Activated CD8-positive, alpha-beta memory T cell treated with anti-CD3 and anti-CD28 coated beads, Interleukin-2, amount 50 U/mL, for 1 hour (primary cell): ENCODE measurements at regions not wholly inside any gene's neighbourhood (a gene's known extent, or its start where the extent isn't known, plus 50 kb on each side); places are given as distances from the start of the nearest gene placed in this dataset.
"Not testable (repeated sequence)": the region's sequence is repeated elsewhere in the genome, so short reads cannot be mapped to it uniquely, and the experiment has no call there.

ENCODE experiments used
- DNase-seq: peaks from one replicate; pipeline ENCODE4 v3.0.0-alpha.2; 2020; ENCODE audit errors: extremely low read depth

DNA sequence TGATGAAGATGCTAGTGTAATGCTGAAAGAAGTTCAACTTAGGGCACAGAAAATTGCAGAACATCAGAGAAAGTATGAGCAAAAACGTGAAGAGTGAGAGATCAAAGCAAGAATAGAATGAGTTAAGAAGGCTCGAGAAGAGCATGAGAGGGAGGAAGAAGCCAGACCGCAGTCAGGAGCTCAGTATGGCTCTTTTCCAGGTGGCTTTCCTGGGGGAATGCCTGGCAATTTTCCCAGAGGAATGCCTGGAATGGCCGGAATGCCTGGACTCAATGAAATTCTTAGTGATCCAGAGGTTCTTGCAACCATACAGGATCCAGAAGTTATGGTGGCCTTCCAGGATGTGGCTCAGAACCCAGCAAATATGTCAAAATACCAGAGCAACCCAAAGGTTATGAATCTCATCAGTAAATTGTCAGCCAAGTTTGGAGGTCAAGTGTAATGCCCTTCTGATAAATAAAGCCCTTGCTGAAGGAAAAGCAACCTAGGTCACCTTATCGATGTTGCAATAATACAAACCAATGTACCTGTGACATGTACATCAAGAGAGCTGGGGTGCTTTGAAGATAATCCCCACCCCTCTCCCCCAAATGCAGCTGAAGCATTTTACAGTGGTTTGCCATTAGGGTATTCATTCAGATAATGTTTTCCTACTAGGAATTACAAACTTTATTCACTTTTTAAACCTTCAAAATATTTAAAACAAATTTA, 277.9 kb downstream of the LPIN1 start:
- not testable (repeated sequence) for DNase-seq

- DNase-seq: no peak
Observed at GRCh38 chr2:12027136-12027535, 280.7 kb downstream of the LPIN1 start.

- no peak for DNase-seq
Observed at GRCh38 chr2:12031866-12032265, 285.4 kb downstream of the LPIN1 start.

DNA sequence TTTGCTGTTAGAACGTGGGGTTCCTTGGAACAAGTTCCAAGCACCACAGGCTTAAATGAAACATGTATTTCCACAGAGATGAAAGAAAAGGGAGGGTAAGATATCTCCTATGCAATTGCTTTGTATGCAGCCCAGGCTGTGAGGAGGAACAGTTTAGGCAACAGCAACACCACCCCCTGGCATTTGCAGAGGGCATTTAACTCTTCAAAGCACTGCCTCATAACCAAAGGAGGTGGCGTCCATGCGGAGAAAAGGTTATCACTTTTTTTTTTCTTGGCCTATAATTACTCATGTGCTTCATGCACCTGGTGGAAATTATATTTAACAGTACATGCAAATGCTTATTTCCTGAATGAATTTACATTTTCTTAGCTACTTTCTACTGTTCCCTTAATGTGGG, 286.0 kb downstream of the LPIN1 start:
- no peak for DNase-seq

GRCh38 chr2:12032975-12033374, 286.5 kb downstream of the LPIN1 start:
- no peak for DNase-seq

GRCh38 chr2:12033494-12033893, 287.1 kb downstream of the LPIN1 start:
- no peak for DNase-seq

DNA sequence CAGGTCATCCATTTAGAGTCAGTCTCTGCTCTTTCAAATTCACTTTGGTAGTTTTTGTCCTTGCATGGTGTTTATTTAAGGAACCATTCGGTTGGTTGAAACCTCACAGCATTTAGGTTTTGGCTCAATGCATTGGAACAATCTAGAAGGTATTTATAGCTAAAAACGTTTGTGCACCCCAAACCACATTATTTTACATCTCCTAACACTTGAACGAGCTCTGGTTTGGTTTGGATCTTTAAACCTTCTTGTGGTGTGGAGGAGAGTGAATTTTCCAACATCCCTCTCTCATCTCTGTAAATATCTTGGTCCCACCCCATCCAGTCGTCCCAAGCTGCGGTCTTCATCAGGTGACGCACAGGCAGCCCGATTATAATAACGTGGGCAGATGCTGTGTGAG, 287.9 kb downstream of the LPIN1 start:
- no peak for DNase-seq

DNA sequence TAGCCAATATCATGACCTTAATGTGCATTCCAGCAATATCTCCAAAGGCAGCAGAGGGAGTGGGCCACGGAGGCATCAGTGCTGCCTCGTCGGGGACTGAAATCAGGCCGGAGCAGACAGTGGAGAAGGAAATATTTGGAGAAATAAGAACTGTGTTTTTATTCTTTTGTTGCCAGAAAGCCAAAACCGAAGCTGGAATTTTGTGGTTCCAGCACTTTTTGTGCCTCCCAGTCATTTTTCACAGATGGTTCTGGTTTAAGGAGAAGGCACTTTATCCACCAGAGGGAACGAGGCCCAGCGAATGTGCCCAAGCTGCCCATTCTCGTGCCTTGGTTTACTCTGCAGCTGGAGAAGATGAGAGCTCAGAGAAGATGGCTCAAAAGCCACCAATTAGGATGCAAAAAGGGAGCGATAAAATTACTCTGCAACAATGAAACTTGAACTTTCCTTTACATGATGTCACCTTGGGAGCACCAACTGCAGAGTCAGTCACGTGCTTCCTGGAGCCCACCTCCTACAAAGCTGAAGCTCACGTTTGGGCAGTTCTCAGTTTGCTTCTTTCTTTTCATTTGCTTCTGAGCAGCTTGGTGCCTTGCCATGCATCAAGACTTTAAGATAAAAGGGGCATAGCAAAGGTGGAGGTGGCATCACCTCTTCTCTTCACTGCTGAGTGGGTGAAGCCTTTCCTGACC, 288.7 kb downstream of the LPIN1 start:
- no peak for DNase-seq

GRCh38 chr2:12035956-12036639, 289.7 kb downstream of the LPIN1 start:
- no peak for DNase-seq

DNA sequence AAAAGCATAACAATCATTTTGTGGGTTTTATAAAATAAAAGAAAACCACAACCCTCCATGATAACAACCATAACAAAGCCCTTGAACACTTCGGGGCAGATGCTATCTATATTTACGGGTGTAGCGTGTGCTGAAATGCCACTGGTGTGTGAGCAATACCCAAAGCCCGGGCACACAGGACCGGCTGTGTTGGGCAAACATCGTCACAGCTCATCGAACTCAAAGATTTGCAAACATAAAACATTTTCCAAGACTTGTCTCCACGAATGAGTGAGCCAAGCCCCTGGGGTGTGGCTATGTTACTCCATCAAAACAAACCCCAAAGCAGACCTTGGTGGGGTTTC, 290.2 kb downstream of the LPIN1 start:
- no peak for DNase-seq

DNA sequence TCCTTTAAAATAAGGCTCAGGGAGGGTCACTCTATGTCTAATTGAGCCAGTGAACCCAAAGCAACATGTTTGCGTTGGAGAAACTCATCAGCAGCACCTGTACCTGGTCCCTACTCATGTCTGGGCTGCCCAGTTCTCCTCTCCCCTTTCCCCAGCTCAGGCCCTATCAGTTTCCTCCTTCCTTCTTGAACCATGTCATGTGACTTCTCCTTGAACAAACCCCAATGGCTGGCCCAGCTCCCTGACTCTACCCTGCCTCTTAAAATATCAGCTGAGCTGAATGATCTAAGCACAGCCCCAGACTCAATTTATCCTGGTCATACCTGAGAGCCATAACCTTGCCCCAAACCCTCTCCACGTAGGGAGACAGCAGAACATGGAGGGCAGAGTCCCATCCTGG, 290.9 kb downstream of the LPIN1 start:
- no peak for DNase-seq

- DNase-seq: no peak
Observed at GRCh38 chr2:12041236-12041635, 294.8 kb downstream of the LPIN1 start.

GRCh38 chr2:12043131-12043530, 296.7 kb downstream of the LPIN1 start:
- no peak for DNase-seq

DNA sequence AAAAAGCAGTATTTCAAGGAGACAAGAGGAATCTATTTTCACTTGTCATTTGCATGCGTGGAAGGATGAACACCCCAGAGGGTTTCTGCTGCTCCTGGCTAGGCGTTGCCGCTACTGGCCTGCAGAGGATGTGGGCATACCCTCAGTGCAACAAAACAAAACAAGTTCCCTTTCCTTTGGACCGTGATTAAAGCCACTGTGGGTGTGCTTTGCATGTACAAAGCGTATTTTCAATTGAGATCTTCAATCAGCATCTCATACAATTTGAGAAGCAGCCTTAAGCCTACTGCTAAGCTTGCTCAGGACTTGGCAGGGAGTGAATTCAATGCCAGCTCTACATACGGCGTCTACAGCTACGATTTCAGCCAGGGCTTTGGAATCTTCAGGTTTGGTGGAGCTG, 298.4 kb downstream of the LPIN1 start:
- DNase-seq: no peak

DNA sequence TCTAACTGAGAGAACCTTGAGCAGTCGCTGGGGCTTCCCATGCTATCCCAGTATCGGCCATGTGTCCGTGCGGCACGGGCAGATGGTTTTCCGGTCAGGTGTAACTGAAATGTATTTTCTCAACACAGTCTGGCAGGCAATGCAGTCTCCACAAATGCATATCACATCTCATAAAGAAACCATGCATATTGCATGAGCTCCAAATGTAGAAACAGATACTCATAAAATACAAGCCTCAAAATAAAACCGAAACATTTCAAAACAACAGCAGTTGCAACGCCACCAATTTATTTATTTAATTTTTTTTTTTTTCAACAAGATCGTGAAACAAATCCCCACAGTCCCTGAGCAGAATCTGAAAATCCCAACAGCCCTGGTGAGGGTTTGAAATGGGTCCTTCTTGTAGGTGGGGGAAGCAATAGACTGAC, 299.4 kb downstream of the LPIN1 start:
- DNase-seq: no peak

DNA sequence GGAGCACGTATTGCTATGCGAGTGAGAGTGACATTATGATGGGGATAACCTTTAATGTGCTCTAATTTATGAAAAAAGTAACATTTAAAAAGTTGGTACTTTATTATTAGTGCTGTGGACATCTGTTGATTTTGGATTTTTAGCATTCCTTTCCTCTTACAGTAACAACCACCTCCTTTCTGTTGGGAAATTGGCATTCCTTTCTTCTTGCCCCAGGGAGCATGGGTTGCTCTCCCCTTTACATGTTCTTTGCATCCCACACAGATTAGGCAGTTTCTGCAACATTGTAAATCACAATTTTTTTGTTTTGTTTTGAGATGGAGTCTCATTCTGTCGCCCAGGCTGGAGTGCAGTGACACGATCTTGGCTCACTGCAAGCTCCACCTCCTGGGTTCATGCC, 300.2 kb downstream of the LPIN1 start:
- no peak for DNase-seq

- no peak for DNase-seq
Observed at GRCh38 chr2:12047761-12048160, 301.3 kb downstream of the LPIN1 start.

DNA sequence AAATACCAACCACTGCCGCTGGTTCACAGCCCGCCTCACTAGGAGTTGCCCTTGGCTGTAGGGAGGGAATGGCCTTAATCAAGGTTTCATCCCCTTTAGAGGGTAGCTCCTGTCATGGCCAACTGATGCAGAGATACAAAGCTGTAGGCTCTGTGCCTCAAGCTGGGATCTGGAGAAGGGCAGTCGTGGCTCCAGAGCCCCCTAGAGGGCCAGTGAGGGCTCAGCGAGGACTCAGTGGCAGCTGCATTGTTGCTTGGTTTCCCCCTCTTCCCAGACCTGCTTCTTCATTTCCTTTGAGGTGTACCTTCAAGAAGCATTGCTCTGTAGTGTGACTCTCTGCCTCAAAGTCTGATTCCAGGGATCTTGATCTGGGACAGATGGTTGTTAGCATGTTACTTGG, 302.1 kb downstream of the LPIN1 start:
- DNase-seq: no peak

- DNase-seq: no peak
Observed at GRCh38 chr2:12050396-12050795, 304.0 kb downstream of the LPIN1 start.

GRCh38 chr2:12051831-12052230, 305.4 kb downstream of the LPIN1 start:
- DNase-seq: no peak

GRCh38 chr2:12052796-12053195, 306.4 kb downstream of the LPIN1 start:
- no peak for DNase-seq

DNA sequence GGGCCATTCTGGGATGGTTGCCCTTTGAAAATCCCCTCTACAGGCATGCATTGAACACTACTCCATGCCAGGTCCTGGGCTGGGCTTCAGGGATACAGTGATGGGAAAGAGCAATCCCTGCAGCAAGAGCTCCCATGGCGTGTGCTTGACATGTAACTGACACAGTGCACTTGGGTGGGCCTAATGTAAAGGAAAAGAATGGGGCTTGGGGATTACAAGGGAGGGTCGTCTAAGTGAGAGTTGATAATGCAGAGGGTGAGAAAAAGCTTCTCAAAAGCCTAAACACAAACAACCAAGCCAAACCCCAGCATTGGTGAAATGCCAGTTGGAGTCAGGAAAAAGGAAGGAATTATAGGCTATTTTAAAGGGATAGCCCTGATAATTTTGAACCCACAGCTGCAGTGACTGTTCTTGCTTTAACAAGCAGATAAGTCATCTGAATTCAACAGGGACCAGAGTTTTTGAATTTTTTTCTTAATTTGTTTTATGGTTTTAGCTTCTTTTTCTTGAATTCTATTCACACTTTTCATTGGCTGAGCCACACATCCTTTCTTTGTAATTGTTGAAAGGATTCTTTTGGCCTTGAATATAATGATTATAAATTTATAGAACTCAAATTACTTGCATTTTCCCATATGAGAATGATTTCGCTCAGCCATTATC, 308.7 kb downstream of the LPIN1 start:
- no peak for DNase-seq
